ENCODE measurements at regions not wholly inside any gene's neighbourhood (a gene's known extent, or its start where the extent isn't known, plus 50 kb on each side); places are given as distances from the start of the nearest gene placed in this dataset.

- no peak overlapping the region for H3K4me3 ChIP-seq
- peak overlapping the region; percentile 72 for H3K27ac ChIP-seq
- H3K27me3 ChIP-seq (replicated peaks): no peaks in the 10 kb centered on the region
- H3K36me3 ChIP-seq: no peaks in the 10 kb centered on the region
- H3K9me3 ChIP-seq (replicated peaks): no peaks in the 10 kb centered on the region
- H3K4me1 ChIP-seq (replicated peaks): peaks cover 24% of the 10 kb centered on the region
- DNase-seq (ENCODE audit: low read depth in 1 of 2, low spot score in 2 of 2): peak; percentile 78 to 88
Observed at GRCh38 chr9:14372437-14373335, 58.7 kb upstream of the NFIB start.

- Histone ChIP-seq H3K27me3 (replicated peaks) (no peaks in the 10 kb centered on the region), H3K36me3 (no peaks in the 10 kb centered on the region), H3K4me1 (replicated peaks) (peaks cover 23% of the 10 kb centered on the region), H3K9me3 (replicated peaks) (no peaks in the 10 kb centered on the region), H3K27ac (no peak overlapping the region), H3K4me3 (no peak overlapping the region)
- DNase-seq (ENCODE audit: low read depth in 1 of 2, low spot score in 2 of 2): no peak
Observed at GRCh38 chr9:14369011-14369410, 55.1 kb upstream of the NFIB start.

- Histone ChIP-seq H3K27ac (no peak overlapping the region), H3K4me1 (replicated peaks) (peaks cover 5% of the 10 kb centered on the region), H3K36me3 (no peaks in the 10 kb centered on the region), H3K27me3 (replicated peaks) (no peaks in the 10 kb centered on the region), H3K9me3 (replicated peaks) (no peaks in the 10 kb centered on the region), H3K4me3 (no peak overlapping the region)
- peak; percentile 48 to 57 for DNase-seq (ENCODE audit: low read depth in 1 of 2, low spot score in 2 of 2)
Observed at GRCh38 chr9:14366076-14366475, 52.1 kb upstream of the NFIB start.

GRCh38 chr9:14365670-14366069 lies 51.7 kb upstream of the NFIB start:
- peaks cover 5% of the 10 kb centered on the region for H3K4me1 ChIP-seq (replicated peaks)
- no peaks in the 10 kb centered on the region for H3K27me3 ChIP-seq (replicated peaks)
- H3K36me3 ChIP-seq: no peaks in the 10 kb centered on the region
- H3K4me3 ChIP-seq: no peak overlapping the region
- H3K9me3 ChIP-seq (replicated peaks): no peaks in the 10 kb centered on the region
- no peak for DNase-seq (ENCODE audit: low read depth in 1 of 2, low spot score in 2 of 2)
- H3K27ac ChIP-seq: no peak overlapping the region
